ENCODE measurements at regions not wholly inside any gene's neighbourhood (a gene's known extent, or its start where the extent isn't known, plus 50 kb on each side); places are given as distances from the start of the nearest gene placed in this dataset.

GRCh38 chr9:88326936-88327335, 61.3 kb upstream of the SPIN1 start:
- no peak for DNase-seq

GRCh38 chr9:88326015-88326414, 62.2 kb upstream of the SPIN1 start:
- DNase-seq: no peak

GRCh38 chr9:88322906-88323566, 65.2 kb upstream of the SPIN1 start:
- peak; percentile 24 for DNase-seq

GRCh38 chr9:88321764-88322163, 66.5 kb upstream of the SPIN1 start:
- no peak for DNase-seq

GRCh38 chr9:88320748-88321415, 67.4 kb upstream of the SPIN1 start:
- no peak for DNase-seq

GRCh38 chr9:88319936-88320747, 68.1 kb upstream of the SPIN1 start:
- DNase-seq: peak; percentile 18

- no peak for DNase-seq
These were observed 74.7 kb upstream of the SPIN1 start for GRCh38 chr9:88313364-88314220.

- no peak for DNase-seq
These were observed 75.6 kb upstream of the SPIN1 start for GRCh38 chr9:88312517-88313103.

GRCh38 chr9:88312045-88312444, 76.2 kb upstream of the SPIN1 start:
- no peak for DNase-seq

- DNase-seq: no peak
These were observed 77.8 kb upstream of the SPIN1 start for GRCh38 chr9:88310310-88310980.

- no peak for DNase-seq
These were observed 79.2 kb upstream of the SPIN1 start for GRCh38 chr9:88308831-88309560.

GRCh38 chr9:88307136-88307535, 81.1 kb upstream of the SPIN1 start:
- no peak for DNase-seq

GRCh38 chr9:88303721-88304451, 84.4 kb upstream of the SPIN1 start:
- DNase-seq: peak; percentile 15

- DNase-seq: no peak
These were observed 85.5 kb upstream of the SPIN1 start for GRCh38 chr9:88302579-88303324.

GRCh38 chr9:88300556-88300955, 87.7 kb upstream of the SPIN1 start:
- no peak for DNase-seq

- DNase-seq: no peak
These were observed 96.4 kb upstream of the SPIN1 start for GRCh38 chr9:88291856-88292255.

- no peak for DNase-seq
These were observed 97.2 kb upstream of the SPIN1 start for GRCh38 chr9:88291056-88291455.

- DNase-seq: no peak
These were observed 98.7 kb upstream of the SPIN1 start for GRCh38 chr9:88289532-88289931.

- no peak for DNase-seq
These were observed 100.3 kb upstream of the SPIN1 start for GRCh38 chr9:88287972-88288371.
